HFFc6 (cell line): ENCODE measurements at regions not wholly inside any gene's neighbourhood (a gene's known extent, or its start where the extent isn't known, plus 50 kb on each side); places are given as distances from the start of the nearest gene placed in this dataset.
A peak's percentile ranks its signal among the peaks of the same experiment; 100 is the strongest.

ENCODE experiments used
- DNase-seq: peaks from one replicate; pipeline ENCODE4 v3.0.0-alpha.2; 2018
- H3K27ac Mint-ChIP-seq: 2 replicates; pipeline ENCODE4 v1.8.0; 2020; ENCODE audit warnings: mild to moderate bottlenecking, mixed read lengths
- H3K27me3 Mint-ChIP-seq: 2 replicates; pipeline ENCODE4 v1.8.0; 2021; ENCODE audit warnings: mild to moderate bottlenecking, moderate library complexity, mixed read lengths; ENCODE audit not compliant: insufficient read depth
- H3K36me3 Mint-ChIP-seq: 2 replicates; pipeline ENCODE4 v1.8.0; 2021; ENCODE audit warnings: low read depth, mixed read lengths
- H3K4me1 Mint-ChIP-seq: 2 replicates; pipeline ENCODE4 v1.8.0; 2020; ENCODE audit warnings: low read depth, mixed read lengths
- H3K4me3 Mint-ChIP-seq: 2 replicates; pipeline ENCODE4 v1.8.0; 2020; ENCODE audit warnings: mild to moderate bottlenecking, moderate library complexity, mixed read lengths
- H3K9me3 Mint-ChIP-seq: 2 replicates; pipeline ENCODE4 v1.8.0; 2020; ENCODE audit warnings: mild to moderate bottlenecking, mixed read lengths
- TF ChIP-seq, protein P1 (sequence below): fragments of 200-600 bp; sonication (generic); IDR thresholded peaks from 2 replicates; pipeline ENCODE4 v1.5.0; 2021; ENCODE audit warnings: antibody characterized with exemption, mild to moderate bottlenecking

DNA sequence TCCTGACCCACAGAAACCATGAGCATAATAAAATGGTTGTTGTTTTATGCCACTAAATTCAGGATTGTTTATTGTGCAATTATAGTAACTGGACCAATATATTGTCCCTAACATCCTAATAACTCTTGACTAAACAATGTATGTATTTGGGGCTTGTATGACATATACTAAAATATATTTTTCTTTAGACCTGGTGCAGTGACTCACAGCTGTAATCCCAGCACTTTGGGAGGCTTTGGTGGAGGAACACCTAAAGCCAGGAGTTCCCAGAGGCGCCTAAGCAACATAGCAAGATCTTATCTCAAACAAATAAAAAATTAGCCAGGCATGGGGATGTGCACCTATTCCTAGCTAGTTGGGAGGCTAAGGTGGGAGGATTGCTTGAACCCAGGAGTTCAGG is 180.4 kb downstream of the SUCNR1 start:
- Mint-ChIP-seq H3K36me3 (no peaks in the 10 kb centered on the region), H3K27ac (no peak overlapping the region), H3K4me1 (peaks cover 52% of the 10 kb centered on the region), H3K4me3 (no peak overlapping the region), H3K27me3 (no peaks in the 10 kb centered on the region), H3K9me3 (no peaks in the 10 kb centered on the region)
- DNase-seq = no peak
- TF ChIP-seq, protein P1, sequence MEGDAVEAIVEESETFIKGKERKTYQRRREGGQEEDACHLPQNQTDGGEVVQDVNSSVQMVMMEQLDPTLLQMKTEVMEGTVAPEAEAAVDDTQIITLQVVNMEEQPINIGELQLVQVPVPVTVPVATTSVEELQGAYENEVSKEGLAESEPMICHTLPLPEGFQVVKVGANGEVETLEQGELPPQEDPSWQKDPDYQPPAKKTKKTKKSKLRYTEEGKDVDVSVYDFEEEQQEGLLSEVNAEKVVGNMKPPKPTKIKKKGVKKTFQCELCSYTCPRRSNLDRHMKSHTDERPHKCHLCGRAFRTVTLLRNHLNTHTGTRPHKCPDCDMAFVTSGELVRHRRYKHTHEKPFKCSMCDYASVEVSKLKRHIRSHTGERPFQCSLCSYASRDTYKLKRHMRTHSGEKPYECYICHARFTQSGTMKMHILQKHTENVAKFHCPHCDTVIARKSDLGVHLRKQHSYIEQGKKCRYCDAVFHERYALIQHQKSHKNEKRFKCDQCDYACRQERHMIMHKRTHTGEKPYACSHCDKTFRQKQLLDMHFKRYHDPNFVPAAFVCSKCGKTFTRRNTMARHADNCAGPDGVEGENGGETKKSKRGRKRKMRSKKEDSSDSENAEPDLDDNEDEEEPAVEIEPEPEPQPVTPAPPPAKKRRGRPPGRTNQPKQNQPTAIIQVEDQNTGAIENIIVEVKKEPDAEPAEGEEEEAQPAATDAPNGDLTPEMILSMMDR = no peak

DNA sequence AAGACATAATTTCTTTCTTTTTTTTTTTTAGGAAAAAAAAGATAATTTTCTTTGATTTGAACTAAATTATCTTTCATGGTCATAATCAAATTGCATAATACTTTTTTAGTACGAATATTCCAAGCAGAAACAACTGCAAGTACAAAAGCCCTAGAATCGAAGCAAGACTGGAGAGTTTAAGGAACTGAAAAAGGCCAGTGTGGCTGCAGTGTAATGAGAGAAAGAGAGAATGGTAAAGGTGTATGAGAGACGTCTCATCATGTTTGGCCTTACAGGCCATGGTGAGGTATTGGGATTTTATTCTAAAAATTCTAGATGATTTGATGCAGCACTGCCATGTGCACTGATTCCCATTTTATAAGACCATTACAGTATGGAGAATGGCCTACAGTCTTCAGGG is 180.9 kb downstream of the SUCNR1 start:
- no peak overlapping the region for H3K27ac Mint-ChIP-seq
- TF ChIP-seq, protein P1 = no peak
- no peaks in the 10 kb centered on the region for H3K27me3 Mint-ChIP-seq
- no peaks in the 10 kb centered on the region for H3K9me3 Mint-ChIP-seq
- H3K4me1 Mint-ChIP-seq = peaks cover 57% of the 10 kb centered on the region
- no peaks in the 10 kb centered on the region for H3K36me3 Mint-ChIP-seq
- no peak overlapping the region for H3K4me3 Mint-ChIP-seq
- no peak for DNase-seq

DNA sequence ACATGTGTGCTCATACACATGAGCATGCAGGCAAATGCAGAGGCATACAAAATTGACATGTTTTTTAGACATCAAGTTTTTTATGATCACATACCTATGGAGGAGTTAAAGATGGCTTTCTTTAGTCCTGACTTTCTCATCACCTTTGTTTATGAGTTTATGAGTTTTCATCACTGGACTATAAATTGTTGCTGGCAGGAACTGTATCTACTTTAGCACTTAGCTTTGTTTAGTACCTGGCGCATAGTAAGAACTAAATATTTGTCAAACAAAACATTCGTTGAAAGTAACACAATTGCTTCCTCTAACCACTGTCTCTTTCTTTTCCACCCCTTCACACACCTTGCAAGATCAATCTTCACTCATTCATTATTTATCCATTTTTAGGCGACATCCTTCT is 182.6 kb downstream of the SUCNR1 start:
- Mint-ChIP-seq H3K27ac (no peak overlapping the region), H3K27me3 (no peaks in the 10 kb centered on the region), H3K4me1 (peaks cover 65% of the 10 kb centered on the region), H3K9me3 (no peaks in the 10 kb centered on the region), H3K4me3 (no peak overlapping the region), H3K36me3 (no peaks in the 10 kb centered on the region)
- TF ChIP-seq, protein P1 = no peak
- no peak for DNase-seq

DNA sequence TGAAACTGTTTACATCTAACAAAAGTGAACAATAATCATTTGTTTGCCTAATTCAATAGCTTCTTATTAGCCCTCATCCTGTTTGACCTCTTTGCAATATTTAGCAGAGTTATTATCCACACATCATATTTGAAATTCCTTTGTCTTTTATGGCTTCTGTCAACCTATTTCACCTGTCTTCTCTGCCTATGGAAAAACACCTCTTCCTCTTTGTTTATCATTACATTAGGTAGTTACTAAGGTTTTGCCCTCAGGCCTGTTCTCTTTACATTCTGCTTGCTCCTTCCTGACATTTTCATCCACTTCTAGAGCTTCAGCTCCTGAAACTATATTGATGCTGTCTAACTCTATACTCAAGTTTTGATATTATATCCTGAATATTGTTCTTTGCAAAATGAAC is 183.0 kb downstream of the SUCNR1 start:
- Mint-ChIP-seq H3K9me3 (no peaks in the 10 kb centered on the region), H3K36me3 (no peaks in the 10 kb centered on the region), H3K27me3 (no peaks in the 10 kb centered on the region), H3K4me3 (no peak overlapping the region), H3K27ac (no peak overlapping the region), H3K4me1 (peaks cover 61% of the 10 kb centered on the region)
- TF ChIP-seq, protein P1 = no peak
- DNase-seq = no peak

DNA sequence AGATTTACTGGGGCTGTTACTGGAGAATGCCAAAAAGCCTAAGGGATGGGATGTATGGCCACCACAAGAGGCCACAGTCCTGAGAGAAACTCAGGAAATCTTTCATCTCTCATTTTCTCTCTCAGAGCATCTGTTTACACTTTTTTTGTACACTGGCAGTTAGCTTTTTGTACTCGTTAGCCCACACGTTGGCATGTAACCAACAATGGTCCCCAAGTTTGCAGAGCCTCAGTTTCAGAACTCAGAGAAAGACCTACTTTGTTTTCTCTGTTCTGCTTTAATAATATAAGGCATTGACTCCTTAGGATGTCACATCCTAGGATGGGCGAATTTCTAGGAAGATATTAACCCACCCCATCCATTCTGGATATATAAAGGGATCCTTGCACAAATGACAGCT is 183.5 kb downstream of the SUCNR1 start:
- no peak overlapping the region for H3K4me3 Mint-ChIP-seq
- peaks cover 55% of the 10 kb centered on the region for H3K4me1 Mint-ChIP-seq
- H3K27ac Mint-ChIP-seq = no peak overlapping the region
- no peaks in the 10 kb centered on the region for H3K27me3 Mint-ChIP-seq
- no peak for DNase-seq
- TF ChIP-seq, protein P1 = no peak
- no peaks in the 10 kb centered on the region for H3K9me3 Mint-ChIP-seq
- no peaks in the 10 kb centered on the region for H3K36me3 Mint-ChIP-seq

DNA sequence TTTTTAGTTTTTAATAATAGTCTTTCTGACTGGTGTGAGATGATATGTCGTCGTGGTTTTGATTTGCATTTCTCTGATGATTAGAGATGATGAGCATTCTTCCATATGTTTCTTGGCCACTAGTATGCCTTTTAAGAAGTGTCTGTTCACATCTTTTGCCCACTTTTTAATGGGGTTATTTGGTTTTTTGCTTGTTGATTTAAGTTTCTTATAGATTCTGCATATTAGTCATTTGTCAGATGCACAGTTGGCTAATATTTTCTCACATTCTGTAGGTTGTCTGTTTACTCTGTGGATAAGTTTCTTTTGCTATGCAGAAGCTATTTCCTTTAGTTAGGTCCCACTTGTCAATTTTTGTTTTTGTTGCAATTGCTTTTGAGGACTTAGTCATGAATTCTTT is 185.4 kb downstream of the SUCNR1 start:
- no peaks in the 10 kb centered on the region for H3K9me3 Mint-ChIP-seq
- TF ChIP-seq, protein P1 = no peak
- no peaks in the 10 kb centered on the region for H3K36me3 Mint-ChIP-seq
- H3K4me1 Mint-ChIP-seq = peaks cover 44% of the 10 kb centered on the region
- H3K4me3 Mint-ChIP-seq = no peak overlapping the region
- H3K27me3 Mint-ChIP-seq = no peaks in the 10 kb centered on the region
- no peak overlapping the region; the same call in 1 of the 2 replicates for H3K27ac Mint-ChIP-seq
- peak; percentile 12 for DNase-seq
